GM12878 (cell line): ENCODE measurements at regions not wholly inside any gene's neighbourhood (a gene's known extent, or its start where the extent isn't known, plus 50 kb on each side); places are given as distances from the start of the nearest gene placed in this dataset.

Experiments used
- ATAC-seq: fragments of 200-7000 bp; cut with Tn5 transposase; 3 replicates; pipeline ENCODE4 v1.9.1; 2020; ENCODE audit warnings: mild to moderate bottlenecking, moderate library complexity
- BruUV-seq: library from RNA; stranded (reverse); fragments of 400-500 nt; replicated peaks from 2 replicates; lab custom pipeline; 2021; lab: Mats Ljungman, UMichigan
- CTCF ChIA-PET: fragments of 300-600 bp; sonication (Branson Sonifier 250); formaldehyde crosslinking; extraction: SDS; loops from one replicate; lab custom pipeline; 2021; ENCODE audit warnings: inconsistent platforms; lab: Yijun Ruan, JAX
- POLR2A ChIA-PET: fragments of 350-600 bp; formaldehyde crosslinking; extraction: SDS; loops from one replicate; lab custom pipeline; 2021; ENCODE audit warnings: inconsistent platforms; lab: Charles Lee
- RAD21 ChIA-PET: fragments of 300-600 bp; sonication (Branson Sonifier 250); formaldehyde crosslinking; loops from one replicate; lab custom pipeline; 2023; ENCODE audit warnings: antibody characterized with exemption; ENCODE audit not compliant: unreplicated experiment; lab: Charles Lee
- SMC1A ChIA-PET: fragments of 300-600 bp; sonication (Branson Sonifier 250); formaldehyde crosslinking; loops from one replicate; lab custom pipeline; 2023; ENCODE audit not compliant: unreplicated experiment, uncharacterized antibody; lab: Charles Lee
- DNase-seq: peaks from one replicate; pipeline ENCODE4 v3.0.0-alpha.2; 2011; ENCODE audit warnings: low read depth, low spot score
- FAIRE-seq: peaks from 3 replicates; lab custom pipeline; 2011; peaks lifted over from hg19 to GRCh38; lab: Jason Lieb, UNC
- H2AFZ ChIP-seq: 2 replicates; pipeline ENCODE4 v1.6.0; 2011; ENCODE audit warnings: low read depth, low read length, control low read depth; ENCODE audit not compliant: control insufficient read depth
- H3K27ac ChIP-seq: 2 replicates; pipeline ENCODE4 v1.5.1; 2011; ENCODE audit warnings: control low read depth; ENCODE audit not compliant: control insufficient read depth, insufficient read depth
- H3K27me3 ChIP-seq, 2 experiments: replicated peaks in 1 of 2; 2 replicates each; pipeline versions ENCODE4 v1.6.0 to v1.6.1; 2011; ENCODE audit warnings: low read length in 1 of 2; ENCODE audit not compliant: control insufficient read depth in 2 of 2, insufficient read depth in 2 of 2
- H3K36me3 ChIP-seq, 2 experiments: 2 replicates each; pipeline ENCODE4 v1.5.1; 2011; ENCODE audit warnings: low read length in 1 of 2; ENCODE audit not compliant: control insufficient read depth in 2 of 2, insufficient read depth in 2 of 2
- H3K4me1 ChIP-seq: 2 replicates; pipeline ENCODE4 v1.6.1; 2011; ENCODE audit warnings: mild to moderate bottlenecking, low read length, moderate library complexity, mixed read lengths; ENCODE audit not compliant: control insufficient read depth, insufficient read depth
- H3K4me2 ChIP-seq: 2 replicates; pipeline ENCODE4 v1.6.0; 2011; ENCODE audit warnings: control low read depth; ENCODE audit not compliant: control insufficient read depth, insufficient read depth
- H3K4me3 ChIP-seq: fragments of 200-600 bp; sonication (generic); 2 replicates; pipeline ENCODE4 v1.5.1; 2016
- H3K79me2 ChIP-seq: 2 replicates; pipeline ENCODE4 v1.6.0; 2011; ENCODE audit warnings: low read length; ENCODE audit not compliant: control insufficient read depth, insufficient read depth
- H3K9ac ChIP-seq: 2 replicates; pipeline ENCODE4 v1.8.0; 2011; ENCODE audit warnings: low read length, control low read depth, mixed read lengths; ENCODE audit not compliant: control insufficient read depth, insufficient read depth
- H3K9me3 ChIP-seq: replicated peaks from 3 replicates; pipeline ENCODE4 v1.5.1; 2011; ENCODE audit warnings: mild to moderate bottlenecking, low read length; ENCODE audit not compliant: control insufficient read depth, insufficient read depth
- H4K20me1 ChIP-seq: 2 replicates; pipeline ENCODE4 v1.6.0; 2011; ENCODE audit not compliant: control insufficient read depth, insufficient read depth
- ATF7 ChIP-seq: fragments of 450-650 bp; IDR thresholded peaks from 2 replicates; pipeline ENCODE4 v1.6.1; 2016; ENCODE audit warnings: low read depth, mild to moderate bottlenecking
- CBX5 ChIP-seq: sonication (generic); IDR thresholded peaks from 2 replicates; pipeline ENCODE4 v1.6.1; 2016; ENCODE audit warnings: low read depth, moderate library complexity, mild to moderate bottlenecking, inconsistent platforms
- MEF2B ChIP-seq: fragments of 450-650 bp; IDR thresholded peaks from 2 replicates; pipeline ENCODE4 v1.6.1; 2018; ENCODE audit warnings: mild to moderate bottlenecking, moderate library complexity; ENCODE audit not compliant: partially characterized antibody, poor library complexity, severe bottlenecking
- NFYA ChIP-seq: IDR thresholded peaks from 2 replicates; pipeline ENCODE4 v1.6.1; 2011; ENCODE audit warnings: low read depth, mild to moderate bottlenecking, low read length, improper control_type of control experiment, borderline replicate concordance
- SMAD5 ChIP-seq: IDR thresholded peaks from 2 replicates; pipeline ENCODE4 v1.6.1; 2016; ENCODE audit warnings: antibody characterized with exemption, low read depth
- TCF7 ChIP-seq: IDR thresholded peaks from 2 replicates; pipeline ENCODE4 v1.6.1; 2014; ENCODE audit warnings: antibody characterized with exemption, borderline replicate concordance
- WGBS: methylation state at CpG from one replicate; pipeline ENCODE4 v1.1.6; 2016; ENCODE audit warnings: low lambda C conversion rate; ENCODE audit not compliant: insufficient replicate concordance, insufficient coverage; ENCODE audit errors: missing lambda C conversion rate; 5-methylcytosine and 5-hydroxymethylcytosine counted together
- in situ Hi-C: fragments of 300-500 bp; cut with MboI; formaldehyde crosslinking; loops from 9 replicates; pipeline ENCODE4 v1.14.3; 2018; ENCODE audit warnings: mixed read lengths
- intact Hi-C: fragments of 100-400 bp; cut with micrococcal nuclease; formaldehyde crosslinking; loops from one replicate; pipeline ENCODE4 v1.14.2; 2022; ENCODE audit not compliant: unreplicated experiment
- TF ChIP-seq, protein P1 (sequence below): fragments of 450-650 bp; IDR thresholded peaks from 2 replicates; pipeline ENCODE4 v1.6.1; 2017; ENCODE audit warnings: low read depth, mild to moderate bottlenecking, moderate library complexity
- TF ChIP-seq, protein P2 (sequence below), 3 experiments: IDR thresholded peaks in 2 of 3; conservative IDR thresholded peaks in 1 of 3; 2 replicates each; pipeline ENCODE4 v1.5.1; 2011; ENCODE audit warnings: low read depth in 3 of 3, low read length in 3 of 3, mild to moderate bottlenecking in 3 of 3, control low read depth in 2 of 3, moderate library complexity in 2 of 3, inconsistent platforms in 1 of 3, mixed read lengths in 1 of 3; ENCODE audit not compliant: control insufficient read depth in 2 of 3, insufficient read depth in 1 of 3; ENCODE audit errors: extremely low read depth in 1 of 3

DNA sequence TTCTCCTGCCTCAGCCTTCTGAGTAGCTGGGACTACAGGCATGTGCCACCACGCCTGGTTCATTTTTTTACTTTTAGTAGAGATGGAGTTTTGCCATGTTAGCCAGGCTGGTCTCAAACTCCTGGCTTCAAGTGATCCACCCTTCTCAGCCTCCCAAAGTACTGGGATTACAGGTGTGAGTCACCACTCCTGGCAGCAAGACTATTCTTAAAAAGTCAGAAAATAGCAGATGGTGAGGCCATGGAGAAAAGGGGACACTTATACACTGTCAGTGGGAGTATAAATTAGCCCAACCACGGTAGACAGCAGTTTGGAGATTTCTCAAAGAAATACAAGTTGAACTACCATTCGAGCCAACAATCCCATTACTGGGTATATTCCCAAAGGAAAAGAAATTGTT lies 603.3 kb upstream of the TBL1XR1 start:
- no peaks in the 10 kb centered on the region for H3K4me1 ChIP-seq
- H3K4me2 ChIP-seq = no peak overlapping the region
- H2AFZ ChIP-seq = no peak overlapping the region
- intact Hi-C loops = no loop called here
- DNase-seq (no peak), FAIRE-seq (no peak), ATAC-seq (no peak)
- CTCF ChIA-PET = no interaction called here
- H3K4me3 ChIP-seq = no peak overlapping the region
- no peaks in the 10 kb centered on the region for H4K20me1 ChIP-seq
- WGBS = 0% methylated on average over 3 of the region's 3 CpGs
- TF ChIP-seq SMAD5 = no peak
- TF ChIP-seq ATF7 = no peak
- no peak for TF ChIP-seq TCF7
- TF ChIP-seq MEF2B = no peak
- no peak for TF ChIP-seq NFYA
- TF ChIP-seq, protein P1, sequence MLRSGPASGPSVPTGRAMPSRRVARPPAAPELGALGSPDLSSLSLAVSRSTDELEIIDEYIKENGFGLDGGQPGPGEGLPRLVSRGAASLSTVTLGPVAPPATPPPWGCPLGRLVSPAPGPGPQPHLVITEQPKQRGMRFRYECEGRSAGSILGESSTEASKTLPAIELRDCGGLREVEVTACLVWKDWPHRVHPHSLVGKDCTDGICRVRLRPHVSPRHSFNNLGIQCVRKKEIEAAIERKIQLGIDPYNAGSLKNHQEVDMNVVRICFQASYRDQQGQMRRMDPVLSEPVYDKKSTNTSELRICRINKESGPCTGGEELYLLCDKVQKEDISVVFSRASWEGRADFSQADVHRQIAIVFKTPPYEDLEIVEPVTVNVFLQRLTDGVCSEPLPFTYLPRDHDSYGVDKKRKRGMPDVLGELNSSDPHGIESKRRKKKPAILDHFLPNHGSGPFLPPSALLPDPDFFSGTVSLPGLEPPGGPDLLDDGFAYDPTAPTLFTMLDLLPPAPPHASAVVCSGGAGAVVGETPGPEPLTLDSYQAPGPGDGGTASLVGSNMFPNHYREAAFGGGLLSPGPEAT = no peak
- no peak for TF ChIP-seq CBX5
- TF ChIP-seq, protein P2, sequence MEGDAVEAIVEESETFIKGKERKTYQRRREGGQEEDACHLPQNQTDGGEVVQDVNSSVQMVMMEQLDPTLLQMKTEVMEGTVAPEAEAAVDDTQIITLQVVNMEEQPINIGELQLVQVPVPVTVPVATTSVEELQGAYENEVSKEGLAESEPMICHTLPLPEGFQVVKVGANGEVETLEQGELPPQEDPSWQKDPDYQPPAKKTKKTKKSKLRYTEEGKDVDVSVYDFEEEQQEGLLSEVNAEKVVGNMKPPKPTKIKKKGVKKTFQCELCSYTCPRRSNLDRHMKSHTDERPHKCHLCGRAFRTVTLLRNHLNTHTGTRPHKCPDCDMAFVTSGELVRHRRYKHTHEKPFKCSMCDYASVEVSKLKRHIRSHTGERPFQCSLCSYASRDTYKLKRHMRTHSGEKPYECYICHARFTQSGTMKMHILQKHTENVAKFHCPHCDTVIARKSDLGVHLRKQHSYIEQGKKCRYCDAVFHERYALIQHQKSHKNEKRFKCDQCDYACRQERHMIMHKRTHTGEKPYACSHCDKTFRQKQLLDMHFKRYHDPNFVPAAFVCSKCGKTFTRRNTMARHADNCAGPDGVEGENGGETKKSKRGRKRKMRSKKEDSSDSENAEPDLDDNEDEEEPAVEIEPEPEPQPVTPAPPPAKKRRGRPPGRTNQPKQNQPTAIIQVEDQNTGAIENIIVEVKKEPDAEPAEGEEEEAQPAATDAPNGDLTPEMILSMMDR (IDR thresholded peaks at IDR 0.05 in 2 of 3, conservative IDR thresholded peaks at IDR 0.05 in 1 of 3; ENCODE audit: control insufficient read depth in 2 of 3, extremely low read depth in 1 of 3, insufficient read depth in 1 of 3, low read depth in 3 of 3, low read length in 3 of 3) = no peak
- SMC1A ChIA-PET = no interaction called here
- no peak overlapping the region for H3K9ac ChIP-seq
- no TSS peak for BruUV-seq
- no peak overlapping the region for H3K27ac ChIP-seq
- in situ Hi-C loops = no loop called here
- no peaks in the 10 kb centered on the region; a peak in 1 of 4 replicates for H3K27me3 ChIP-seq
- RAD21 ChIA-PET = no interaction called here
- POLR2A ChIA-PET = no interaction called here
- H3K79me2 ChIP-seq = no peaks in the 10 kb centered on the region
- H3K9me3 ChIP-seq = no peaks in the 10 kb centered on the region
- no peaks in the 10 kb centered on the region for H3K36me3 ChIP-seq
